GM12873 (cell line): ENCODE measurements at regions not wholly inside any gene's neighbourhood (a gene's known extent, or its start where the extent isn't known, plus 50 kb on each side); places are given as distances from the start of the nearest gene placed in this dataset.

Experiments
- CTCF ChIP-seq: IDR thresholded peaks from 2 replicates; pipeline ENCODE4 v1.5.1; 2012; ENCODE audit warnings: low read depth, mild to moderate bottlenecking, moderate library complexity, low read length, control low read depth; ENCODE audit not compliant: insufficient read depth; ENCODE audit errors: missing control alignments

- TF ChIP-seq CTCF = no peak
Measured at GRCh38 chr2:118351796-118352195, 263.5 kb downstream of the INSIG2 start.

GRCh38 chr2:118350621-118351020, 262.4 kb downstream of the INSIG2 start:
- no peak for TF ChIP-seq CTCF

GRCh38 chr2:118349365-118349764, 261.1 kb downstream of the INSIG2 start:
- TF ChIP-seq CTCF = no peak

GRCh38 chr2:118348380-118349034, 260.2 kb downstream of the INSIG2 start:
- TF ChIP-seq CTCF = no peak

GRCh38 chr2:118345465-118345864, 257.2 kb downstream of the INSIG2 start:
- no peak for TF ChIP-seq CTCF

GRCh38 chr2:118340103-118340502, 251.8 kb downstream of the INSIG2 start:
- TF ChIP-seq CTCF = no peak

- TF ChIP-seq CTCF = no peak
Measured at GRCh38 chr2:118339386-118339785, 251.1 kb downstream of the INSIG2 start.
